HL-60/S4 treated with phorbol 12-myristate 13-acetate at 8.2 ng/mL for 4 days and 3 days (cell line): ENCODE measurements at regions not wholly inside any gene's neighbourhood (a gene's known extent, or its start where the extent isn't known, plus 50 kb on each side); places are given as distances from the start of the nearest gene placed in this dataset.

ENCODE experiments used
- in situ Hi-C: fragments of 300-500 bp; cut with MboI; formaldehyde crosslinking; loops from 2 replicates; pipeline ENCODE4 v1.15.0; 2022; ENCODE audit warnings: low sequenced_read_pairs

DNA sequence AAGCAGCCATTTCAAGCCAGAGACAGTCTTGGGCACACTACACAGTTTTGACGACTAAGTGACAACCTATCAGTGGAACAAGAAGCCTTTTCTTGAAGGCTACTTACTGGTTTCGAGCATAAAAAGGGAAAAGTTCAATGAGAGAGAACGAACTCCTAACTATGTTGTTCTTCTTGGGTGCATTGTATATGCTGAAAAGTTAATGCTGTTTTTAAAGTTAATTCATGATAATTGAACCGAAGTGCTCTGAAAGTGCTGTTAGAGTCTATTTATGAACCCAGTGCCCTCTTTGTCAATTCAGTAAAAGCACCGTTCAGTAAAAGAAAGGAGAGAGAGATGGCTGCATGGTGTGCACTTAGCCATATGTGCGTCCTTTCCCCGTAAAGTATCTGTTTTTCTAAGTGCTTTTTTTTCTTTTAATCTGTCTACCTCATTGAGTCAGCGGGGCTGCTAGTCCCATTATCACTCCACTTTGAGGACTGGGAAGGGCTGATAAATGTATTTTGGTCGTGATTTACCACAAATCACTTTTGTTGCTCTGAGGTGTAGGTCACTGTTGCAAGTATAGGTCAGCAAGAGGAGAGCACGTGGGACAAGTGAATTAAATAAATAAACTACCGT is 380.7 kb upstream of the GOLIM4 start:
- in situ Hi-C loops = no loop called here

DNA sequence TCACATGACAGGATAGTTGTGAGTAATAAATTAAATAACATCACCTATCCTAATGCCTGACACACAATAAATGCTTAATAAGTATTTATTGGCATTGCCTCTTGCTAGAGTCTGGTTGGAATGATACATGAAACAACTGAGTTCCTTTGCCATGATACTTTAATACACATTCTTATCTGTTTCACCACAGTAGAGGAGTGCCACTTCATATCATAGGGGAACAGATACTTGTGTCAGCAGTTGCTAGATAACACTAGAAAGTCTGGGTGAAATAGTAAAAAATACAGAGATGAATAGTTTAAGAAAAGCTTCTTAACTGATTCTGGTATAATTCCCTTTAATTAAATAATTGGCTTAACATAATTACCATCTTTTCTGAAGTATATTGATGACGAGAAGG is 380.0 kb upstream of the GOLIM4 start:
- in situ Hi-C loops = no loop called here

DNA sequence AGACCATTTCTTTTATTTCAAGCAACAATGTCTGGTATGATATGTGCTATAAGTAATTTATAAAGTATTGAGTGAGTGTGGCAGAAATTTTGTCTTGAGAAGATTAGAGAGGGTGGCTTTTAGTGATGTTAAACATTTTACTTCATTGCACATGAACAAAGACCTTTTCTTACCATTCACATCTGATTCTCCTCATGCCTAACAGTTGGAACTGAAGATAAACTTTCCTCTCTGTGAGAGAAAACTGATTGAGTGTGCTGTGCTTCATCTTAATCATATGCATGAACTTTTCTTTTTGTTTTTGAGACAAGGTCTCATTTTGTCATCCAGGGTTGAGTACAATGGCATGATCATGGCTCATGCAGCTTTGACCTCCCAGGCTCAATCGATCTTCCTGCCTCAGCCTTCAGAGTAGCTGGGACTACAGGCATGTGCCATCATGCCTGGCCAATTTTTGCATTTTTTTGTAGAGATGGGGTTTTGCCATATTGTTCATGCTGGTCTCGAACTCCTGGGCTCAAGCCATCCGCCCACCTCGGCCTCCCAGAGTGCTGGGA is 377.7 kb upstream of the GOLIM4 start:
- in situ Hi-C loops = no loop called here

DNA sequence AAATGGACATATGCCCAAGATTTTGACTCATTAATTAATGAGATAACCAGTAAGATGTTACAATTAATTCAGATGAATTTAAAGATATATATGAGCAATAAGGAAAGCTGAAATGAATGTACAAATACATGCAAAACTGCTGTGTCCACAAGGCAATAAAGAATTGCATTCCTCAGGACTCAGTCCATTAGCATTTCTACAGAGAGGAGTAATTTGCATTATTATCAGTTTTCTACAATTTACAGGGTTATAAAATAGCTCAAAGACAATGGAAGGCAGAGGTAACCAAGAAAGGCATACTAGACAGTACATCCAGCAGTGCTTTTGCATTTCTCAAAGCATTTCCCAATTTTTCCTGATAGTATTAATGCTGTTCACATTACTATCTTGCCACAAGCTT is 377.1 kb upstream of the GOLIM4 start:
- in situ Hi-C loops = no loop called here

DNA sequence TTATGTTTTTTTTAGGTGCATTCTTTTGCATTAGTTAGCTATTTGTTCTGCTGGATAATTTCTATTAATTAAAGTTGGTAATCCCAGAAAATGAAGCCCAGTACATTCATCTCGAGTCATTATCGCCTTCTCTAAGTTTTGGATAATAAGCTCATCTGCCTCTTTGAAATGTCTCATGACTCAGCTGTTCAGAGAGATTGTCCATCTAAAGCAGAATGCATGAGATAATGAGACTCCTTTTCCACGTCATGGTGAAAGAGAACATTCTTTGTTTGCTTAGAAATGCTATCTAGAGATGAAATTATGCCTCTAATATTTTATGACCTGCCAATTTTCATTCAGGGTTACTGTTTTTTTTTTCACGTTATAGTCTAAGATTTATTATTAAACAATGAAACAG is 374.7 kb upstream of the GOLIM4 start:
- in situ Hi-C loops = no loop called here

DNA sequence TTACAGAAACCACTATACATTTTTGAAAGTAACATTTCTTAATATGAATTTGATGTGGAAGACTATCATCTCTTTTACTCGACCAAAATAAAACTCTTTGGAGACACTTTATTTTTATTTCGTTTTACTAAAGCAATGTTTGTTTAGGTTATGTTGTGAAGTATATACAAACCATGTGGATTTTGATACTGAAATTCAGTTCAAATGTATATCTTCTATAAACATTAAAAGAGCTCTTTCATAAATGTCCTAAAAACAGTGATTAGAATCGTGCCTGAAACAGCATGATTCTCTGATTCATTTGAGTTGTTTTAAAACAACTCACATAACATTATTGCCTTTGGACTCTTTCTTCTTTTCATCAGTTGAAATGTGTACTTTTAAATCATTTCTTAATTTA is 373.7 kb upstream of the GOLIM4 start:
- in situ Hi-C loops = no loop called here

DNA sequence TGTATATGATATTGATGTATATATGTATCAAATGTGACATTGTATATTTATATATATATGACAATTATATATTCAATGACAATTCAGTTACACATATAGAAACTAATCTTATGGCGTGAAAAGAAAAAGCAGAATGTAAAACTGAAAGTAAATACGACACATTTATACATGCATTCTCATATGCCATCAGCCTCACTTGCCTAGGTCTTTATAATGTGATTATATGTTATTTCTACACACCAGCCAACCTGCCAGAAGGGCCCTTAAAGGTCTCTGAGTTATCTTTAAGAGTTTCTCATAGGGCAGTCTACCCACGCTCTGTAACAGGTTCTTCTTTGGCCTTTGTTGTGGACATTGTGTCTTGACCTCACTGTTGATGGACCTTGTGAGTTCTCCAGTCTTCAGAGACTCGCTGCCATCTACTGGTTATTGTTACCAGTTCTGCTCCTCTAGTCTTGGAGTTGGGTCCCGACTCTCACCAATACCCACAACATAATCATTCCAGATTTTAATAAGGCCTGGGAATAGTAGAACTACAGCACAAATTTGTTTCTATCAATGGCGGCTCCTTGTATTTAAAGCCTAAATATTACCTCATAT is 371.5 kb upstream of the GOLIM4 start:
- in situ Hi-C loops = no loop called here

DNA sequence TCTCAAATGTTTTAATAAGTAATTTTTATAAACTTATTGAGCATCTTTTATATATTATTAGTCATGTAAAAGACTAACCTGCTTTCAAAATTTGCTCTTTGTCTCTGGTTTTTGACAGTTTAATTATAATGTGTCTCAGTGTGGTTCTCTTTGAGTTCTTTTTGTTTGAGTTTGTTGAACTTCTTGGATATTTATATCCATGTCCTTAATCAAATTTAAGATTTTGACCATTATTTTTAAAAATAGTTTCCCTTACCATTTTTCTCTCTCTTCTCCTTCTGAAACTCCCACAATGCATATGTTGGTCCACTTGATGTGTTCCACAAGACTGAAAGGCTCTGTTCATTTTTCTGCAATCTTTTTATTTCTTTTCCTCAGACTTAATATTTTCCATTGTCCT is 366.1 kb upstream of the GOLIM4 start:
- in situ Hi-C loops = no loop called here

DNA sequence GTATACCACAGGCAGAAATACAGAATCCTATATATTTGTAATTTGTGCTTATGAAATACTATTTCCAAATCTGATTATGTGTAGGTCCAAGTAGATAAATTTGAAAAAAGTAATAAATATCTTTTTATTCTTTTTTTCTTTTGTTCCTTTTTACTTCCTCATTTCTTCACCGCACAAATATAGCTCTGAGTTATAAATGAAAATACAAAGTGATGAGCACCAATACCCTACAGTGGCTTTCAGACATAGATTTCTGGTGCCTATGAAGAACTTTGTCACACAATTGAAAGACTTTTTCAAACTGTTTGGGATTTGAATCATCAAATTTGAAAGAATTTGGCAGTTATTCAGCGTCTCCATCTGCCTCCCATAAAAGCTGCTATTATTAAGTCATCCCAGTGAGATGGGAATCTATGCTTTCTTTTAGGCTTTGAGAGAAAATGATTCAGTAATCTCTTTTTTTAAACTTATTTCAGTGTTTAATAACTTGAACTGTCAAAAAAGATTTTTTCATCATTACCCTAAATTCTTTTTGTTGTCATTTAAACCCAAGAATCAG is 363.6 kb upstream of the GOLIM4 start:
- in situ Hi-C loops = no loop called here

DNA sequence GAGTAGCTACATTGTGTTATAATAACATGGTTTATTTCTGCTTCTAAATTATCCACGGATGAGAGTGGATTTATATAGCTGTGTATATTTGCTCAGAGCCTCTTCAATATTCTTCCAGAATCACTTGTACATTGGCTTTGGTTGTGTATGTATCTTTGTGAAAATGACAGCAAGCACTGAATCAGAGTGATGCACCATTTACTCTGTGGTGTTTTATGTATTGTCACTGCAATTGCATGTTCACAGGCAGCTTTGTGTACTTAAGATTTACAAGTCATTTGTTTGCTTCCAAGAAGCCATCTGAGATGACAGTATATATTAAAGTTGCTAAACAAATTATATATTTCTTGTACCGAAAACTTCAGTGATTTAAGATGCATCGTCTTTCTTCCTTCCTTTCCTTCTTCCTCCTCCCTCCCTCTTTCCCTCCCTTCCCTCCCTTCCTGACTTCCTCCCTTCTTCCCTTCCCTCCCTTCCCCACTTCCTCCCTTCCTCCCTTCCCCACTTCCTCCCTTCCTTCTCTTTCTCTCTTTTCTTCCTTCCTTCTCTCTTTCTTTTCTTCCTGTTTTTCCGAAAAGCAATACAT is 362.3 kb upstream of the GOLIM4 start:
- in situ Hi-C loops = no loop called here

DNA sequence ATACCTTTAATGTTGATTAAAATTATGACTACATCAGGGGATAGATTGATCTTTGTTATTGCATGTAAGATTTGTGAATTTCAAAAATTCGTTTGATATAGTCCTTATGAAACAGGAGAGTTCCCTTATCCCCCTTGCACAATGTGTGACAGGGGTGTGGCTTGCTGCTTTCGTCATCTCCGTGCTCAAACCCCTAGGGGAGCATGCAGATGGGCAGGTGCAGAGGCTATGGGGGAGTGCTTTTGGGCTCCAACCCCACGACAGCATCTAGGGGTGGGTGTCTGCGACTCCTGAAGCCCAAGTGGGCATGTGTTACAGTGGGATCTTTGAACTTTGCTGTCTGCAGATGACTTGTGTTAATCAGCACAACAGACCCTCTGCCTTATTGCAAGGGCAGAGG is 360.1 kb upstream of the GOLIM4 start:
- in situ Hi-C loops = no loop called here

DNA sequence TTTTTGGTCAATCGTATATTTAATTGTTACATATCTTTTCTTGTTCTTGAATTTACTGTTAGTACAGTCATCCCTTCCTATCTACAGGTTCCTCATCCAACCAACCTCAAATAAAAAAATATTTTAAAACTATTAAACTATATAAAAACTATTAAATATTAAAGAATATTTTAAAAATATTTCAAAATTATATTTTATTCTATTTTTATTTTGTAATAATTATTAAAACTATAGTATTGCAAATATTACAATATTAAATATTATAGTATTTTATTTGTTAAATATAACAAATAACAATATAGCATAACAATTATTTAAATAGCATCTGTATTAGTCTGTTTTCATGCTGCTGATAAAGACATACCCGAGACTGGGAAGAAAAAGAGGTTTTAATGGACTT is 357.9 kb upstream of the GOLIM4 start:
- in situ Hi-C loops = no loop called here

DNA sequence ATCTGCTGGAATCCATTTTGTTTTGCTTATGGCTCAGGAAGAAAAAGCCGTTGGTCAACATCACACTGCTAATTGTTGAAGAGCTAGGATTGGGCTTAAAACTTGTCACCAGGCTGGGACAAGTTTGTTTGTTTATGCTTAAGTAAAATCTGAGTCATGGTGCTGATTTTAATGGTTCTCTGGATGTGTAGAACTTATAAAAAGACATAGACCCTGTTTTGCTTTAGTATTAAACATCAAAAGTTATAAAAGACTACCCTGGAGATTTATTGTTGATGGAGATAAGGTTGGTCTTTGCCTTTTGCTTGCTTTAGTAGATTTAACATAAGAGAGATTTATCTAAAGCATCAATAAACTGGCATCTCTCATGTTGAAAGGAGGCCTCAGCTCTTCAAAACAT is 348.2 kb upstream of the GOLIM4 start:
- in situ Hi-C loops = no loop called here

DNA sequence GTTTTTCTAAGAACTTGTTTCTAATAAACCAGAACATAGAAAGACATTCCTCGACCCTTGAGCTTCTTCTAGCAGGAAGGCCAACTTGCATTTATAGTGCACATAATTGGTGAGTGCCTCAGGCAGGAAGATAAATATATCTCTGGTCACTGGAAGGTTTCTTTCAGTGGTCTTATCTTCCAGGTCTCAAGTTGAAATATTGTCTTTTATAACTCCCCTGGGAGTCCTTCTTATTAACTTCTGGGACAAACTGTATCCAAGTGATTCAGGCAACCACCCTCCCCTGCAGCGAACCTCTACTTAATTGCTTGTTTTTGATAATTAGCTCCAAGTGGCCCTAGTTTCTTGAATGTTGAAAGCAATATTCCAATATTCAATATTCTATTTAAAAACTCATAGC is 346.8 kb upstream of the GOLIM4 start:
- in situ Hi-C loops = no loop called here

DNA sequence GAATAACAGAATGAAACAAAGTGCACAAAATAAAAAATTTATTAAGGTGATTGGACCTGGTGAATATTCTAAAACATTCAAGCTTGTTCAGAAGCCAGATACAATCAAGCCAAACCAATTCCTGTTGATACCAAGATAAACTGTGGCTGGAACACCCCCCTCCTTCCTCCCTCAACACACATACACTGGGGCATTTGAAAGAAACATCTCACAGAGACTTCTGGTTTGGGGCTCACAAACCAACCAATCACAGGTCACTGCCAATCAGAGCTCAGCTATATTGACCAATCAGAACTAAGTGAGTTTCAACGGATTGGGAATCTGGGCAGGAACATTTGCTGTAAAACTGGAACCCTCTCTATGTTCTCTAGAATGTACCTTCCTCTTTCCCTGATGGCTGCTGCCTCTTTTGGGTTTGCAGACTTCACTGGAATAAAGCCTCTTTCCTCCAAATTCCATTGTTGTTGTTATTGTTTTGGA is 340.6 kb upstream of the GOLIM4 start:
- in situ Hi-C loops = no loop called here

DNA sequence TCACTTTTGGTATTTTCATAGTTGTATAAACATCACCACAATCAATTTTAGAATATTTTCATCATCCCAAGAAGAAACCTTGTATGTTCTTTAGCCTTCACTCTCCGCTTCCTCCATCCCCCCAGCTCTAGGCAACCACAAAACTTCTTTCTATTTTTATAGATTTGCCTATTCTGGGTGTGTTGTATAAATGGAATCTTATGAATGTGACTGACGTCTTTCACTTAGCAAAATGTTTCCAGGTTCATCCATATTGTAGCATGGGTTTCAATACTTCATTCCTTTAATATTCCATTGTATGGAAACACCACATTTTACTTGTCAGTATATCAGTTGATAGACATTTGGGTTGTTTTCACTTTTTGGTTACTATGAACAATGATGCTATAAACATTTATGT is 335.8 kb upstream of the GOLIM4 start:
- in situ Hi-C loops = no loop called here

DNA sequence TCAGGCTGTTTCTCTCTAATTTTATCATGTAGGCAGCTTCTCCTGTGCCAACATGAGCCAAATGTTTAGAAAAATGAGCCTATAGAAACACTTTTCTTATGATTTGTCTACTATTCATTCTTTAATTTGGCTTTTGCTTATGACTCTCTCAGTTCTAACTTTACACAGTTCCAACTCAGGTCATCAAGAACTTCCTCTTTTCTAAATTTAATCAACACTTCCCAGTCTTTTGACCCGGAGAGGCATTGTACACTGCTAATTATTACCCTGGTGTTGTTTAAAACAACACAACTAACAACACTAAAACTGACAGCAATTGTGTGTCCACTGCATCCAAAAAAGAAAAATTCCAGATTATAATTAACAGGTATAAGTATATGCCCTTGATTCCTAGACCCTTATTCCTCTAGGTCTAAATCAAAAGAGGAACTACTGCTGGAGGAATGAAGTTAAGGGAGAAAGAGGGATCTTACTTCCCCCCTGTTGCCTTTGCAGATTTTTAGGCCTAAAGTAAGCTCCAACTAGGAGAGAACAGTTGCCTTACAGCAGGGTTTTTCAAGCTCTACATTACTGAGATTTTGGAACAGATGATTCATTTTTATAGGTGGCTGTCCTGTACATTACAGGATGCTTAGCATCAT is 332.2 kb upstream of the GOLIM4 start:
- in situ Hi-C loops = no loop called here

DNA sequence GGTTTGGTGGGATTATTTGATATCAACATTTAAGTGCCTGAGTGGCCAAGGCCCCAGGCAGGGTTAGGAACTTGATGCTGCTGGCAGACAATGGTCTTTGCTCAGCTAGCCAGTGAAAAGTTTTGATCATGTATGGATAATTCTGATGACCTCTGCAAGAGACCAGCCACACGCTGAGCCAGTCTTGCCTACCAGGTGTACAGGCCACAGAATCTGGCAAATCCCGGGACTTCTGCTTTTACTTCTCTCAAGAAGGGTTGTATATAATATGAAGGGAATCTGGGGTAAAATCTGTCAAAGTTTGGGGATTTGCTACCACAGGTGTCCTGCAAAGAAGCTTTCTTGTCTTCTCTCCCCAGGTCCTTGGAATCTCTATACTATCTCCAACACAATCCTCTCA is 331.4 kb upstream of the GOLIM4 start:
- in situ Hi-C loops = no loop called here

DNA sequence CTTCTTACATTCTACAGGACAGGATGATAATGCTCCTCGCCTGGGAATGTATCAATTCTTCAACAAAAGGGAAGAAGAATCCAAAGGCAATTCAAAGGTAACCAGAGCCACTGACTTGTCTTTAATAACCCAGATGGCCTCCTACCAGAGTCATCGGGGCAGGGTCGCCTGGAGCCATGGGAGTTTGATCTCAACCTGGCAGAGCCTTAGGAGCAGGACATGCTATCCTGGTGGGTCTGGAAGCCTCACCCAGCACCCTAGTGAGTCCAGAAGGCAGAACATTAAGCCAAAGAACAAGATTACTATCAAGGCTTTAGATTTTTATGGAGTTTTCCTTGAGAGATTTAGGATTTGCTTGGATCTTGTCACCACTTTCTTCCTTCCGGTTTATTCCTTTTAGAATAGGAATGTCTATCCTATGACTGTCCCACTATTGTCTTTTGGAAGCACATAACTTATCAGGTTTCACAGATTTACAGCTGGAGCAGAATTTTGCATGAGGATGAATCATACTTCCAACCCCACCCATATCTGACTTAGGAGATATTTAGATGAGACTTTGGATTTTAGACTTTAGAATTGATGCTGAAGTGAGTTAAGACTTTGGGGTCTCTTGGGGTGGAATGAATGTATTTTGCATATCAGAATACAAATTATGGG is 330.3 kb upstream of the GOLIM4 start:
- in situ Hi-C loops = no loop called here

DNA sequence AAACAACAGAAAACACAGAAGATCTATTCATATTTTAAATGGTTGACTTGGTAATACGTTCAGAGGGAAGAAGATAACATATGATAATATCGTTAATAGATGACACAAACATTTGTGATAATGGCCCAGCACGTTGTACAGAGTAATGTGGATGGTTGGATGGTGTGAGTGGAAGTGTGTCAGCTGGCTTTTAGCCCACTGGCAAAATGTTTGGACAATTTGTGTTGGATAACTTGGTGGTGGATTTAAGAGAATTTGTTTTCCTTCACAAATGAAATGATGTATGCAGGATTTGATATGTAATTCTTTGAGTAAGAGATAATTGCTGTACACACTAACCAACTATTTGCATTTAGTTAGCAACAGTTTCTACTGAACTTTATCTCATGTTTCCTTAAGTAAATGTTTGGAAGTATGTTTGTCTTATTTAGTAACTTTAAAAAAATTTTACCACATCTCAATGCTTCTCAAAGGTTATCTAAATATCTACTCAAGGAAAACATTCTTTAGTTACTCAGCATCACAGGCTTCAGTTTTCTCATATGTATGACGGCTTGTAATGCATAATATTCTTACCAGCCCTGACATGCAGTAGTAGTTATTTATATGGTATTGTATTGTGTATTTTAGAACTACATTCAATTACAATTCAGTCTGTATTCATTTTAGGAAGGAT is 328.5 kb upstream of the GOLIM4 start:
- in situ Hi-C loops = no loop called here

DNA sequence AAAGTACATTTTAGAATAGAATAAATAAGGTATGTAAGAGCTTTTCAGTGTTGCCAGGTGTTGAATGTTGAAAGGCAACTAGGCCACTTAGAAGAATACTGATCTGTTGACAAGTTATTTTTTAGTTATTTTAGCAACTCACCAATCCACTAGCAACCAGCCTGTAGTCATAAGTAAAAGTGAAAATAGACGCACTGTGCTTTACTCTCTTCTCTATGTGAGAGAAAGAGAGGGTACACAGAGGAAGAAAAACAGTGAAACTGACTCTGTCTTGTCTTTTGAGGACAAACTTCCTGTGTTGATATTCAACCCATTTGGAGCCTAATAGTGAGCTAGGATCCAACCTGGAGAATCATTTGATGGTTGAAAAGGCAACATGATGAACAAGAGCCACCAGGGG is 327.1 kb upstream of the GOLIM4 start:
- in situ Hi-C loops = no loop called here
